Glutamatergic neuron (in vitro differentiated cells): ENCODE measurements at regions not wholly inside any gene's neighbourhood (a gene's known extent, or its start where the extent isn't known, plus 50 kb on each side); places are given as distances from the start of the nearest gene placed in this dataset.

Experiments
- DNase-seq: peaks from one replicate; pipeline ENCODE4 v3.0.0; 2022
- H3K27ac Mint-ChIP-seq: one replicate; pipeline ENCODE4 v1.8.0; 2020; ENCODE audit warnings: mild to moderate bottlenecking, mixed read lengths, inconsistent platforms; ENCODE audit not compliant: unreplicated experiment
- H3K27me3 Mint-ChIP-seq: one replicate; pipeline ENCODE4 v1.8.0; 2020; ENCODE audit warnings: mild to moderate bottlenecking, moderate library complexity, mixed read lengths, inconsistent platforms; ENCODE audit not compliant: unreplicated experiment
- H3K36me3 Mint-ChIP-seq: one replicate; pipeline ENCODE4 v1.8.0; 2020; ENCODE audit warnings: mild to moderate bottlenecking, mixed read lengths, inconsistent platforms; ENCODE audit not compliant: unreplicated experiment
- H3K4me1 Mint-ChIP-seq: one replicate; pipeline ENCODE4 v1.8.0; 2020; ENCODE audit warnings: mild to moderate bottlenecking, low read depth, mixed read lengths, inconsistent platforms; ENCODE audit not compliant: unreplicated experiment
- H3K4me3 Mint-ChIP-seq: one replicate; pipeline ENCODE4 v1.8.0; 2020; ENCODE audit warnings: mild to moderate bottlenecking, mixed read lengths, inconsistent platforms; ENCODE audit not compliant: unreplicated experiment
- H3K9me3 Mint-ChIP-seq: one replicate; pipeline ENCODE4 v1.8.0; 2020; ENCODE audit warnings: mild to moderate bottlenecking, moderate library complexity, mixed read lengths, inconsistent platforms; ENCODE audit not compliant: unreplicated experiment
- TF ChIP-seq, protein P1 (sequence below): fragments of 200-600 bp; sonication (generic); IDR thresholded peaks from one replicate; pipeline ENCODE4 v1.5.0; 2021; ENCODE audit not compliant: partially characterized antibody, unreplicated experiment

DNA sequence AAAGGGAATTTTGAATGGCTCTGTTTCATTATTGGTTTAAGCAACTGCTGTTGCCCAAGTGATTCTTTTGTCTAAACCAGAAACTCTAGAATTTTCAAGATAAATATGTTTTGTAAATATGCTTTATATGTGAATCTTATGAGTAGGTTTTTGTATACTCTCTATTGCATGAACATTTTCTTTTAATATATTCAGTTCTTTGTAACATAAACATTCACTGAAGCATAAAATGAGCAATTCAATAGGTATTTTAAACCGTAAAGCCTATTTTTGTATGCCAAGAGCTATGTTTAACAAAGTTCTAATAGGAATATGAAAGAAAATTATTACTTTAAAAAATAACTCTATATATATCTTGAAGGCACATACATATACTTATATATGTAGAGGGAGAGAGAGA, 293.1 kb downstream of the PSAT1 start:
- peaks cover 4% of the 10 kb centered on the region for H3K36me3 Mint-ChIP-seq
- DNase-seq = no peak
- H3K9me3 Mint-ChIP-seq = peaks cover 3% of the 10 kb centered on the region
- TF ChIP-seq, protein P1, sequence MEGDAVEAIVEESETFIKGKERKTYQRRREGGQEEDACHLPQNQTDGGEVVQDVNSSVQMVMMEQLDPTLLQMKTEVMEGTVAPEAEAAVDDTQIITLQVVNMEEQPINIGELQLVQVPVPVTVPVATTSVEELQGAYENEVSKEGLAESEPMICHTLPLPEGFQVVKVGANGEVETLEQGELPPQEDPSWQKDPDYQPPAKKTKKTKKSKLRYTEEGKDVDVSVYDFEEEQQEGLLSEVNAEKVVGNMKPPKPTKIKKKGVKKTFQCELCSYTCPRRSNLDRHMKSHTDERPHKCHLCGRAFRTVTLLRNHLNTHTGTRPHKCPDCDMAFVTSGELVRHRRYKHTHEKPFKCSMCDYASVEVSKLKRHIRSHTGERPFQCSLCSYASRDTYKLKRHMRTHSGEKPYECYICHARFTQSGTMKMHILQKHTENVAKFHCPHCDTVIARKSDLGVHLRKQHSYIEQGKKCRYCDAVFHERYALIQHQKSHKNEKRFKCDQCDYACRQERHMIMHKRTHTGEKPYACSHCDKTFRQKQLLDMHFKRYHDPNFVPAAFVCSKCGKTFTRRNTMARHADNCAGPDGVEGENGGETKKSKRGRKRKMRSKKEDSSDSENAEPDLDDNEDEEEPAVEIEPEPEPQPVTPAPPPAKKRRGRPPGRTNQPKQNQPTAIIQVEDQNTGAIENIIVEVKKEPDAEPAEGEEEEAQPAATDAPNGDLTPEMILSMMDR = no peak
- H3K4me1 Mint-ChIP-seq = no peaks in the 10 kb centered on the region
- H3K27ac Mint-ChIP-seq = no peak overlapping the region
- H3K27me3 Mint-ChIP-seq = no peaks in the 10 kb centered on the region
- no peak overlapping the region for H3K4me3 Mint-ChIP-seq

DNA sequence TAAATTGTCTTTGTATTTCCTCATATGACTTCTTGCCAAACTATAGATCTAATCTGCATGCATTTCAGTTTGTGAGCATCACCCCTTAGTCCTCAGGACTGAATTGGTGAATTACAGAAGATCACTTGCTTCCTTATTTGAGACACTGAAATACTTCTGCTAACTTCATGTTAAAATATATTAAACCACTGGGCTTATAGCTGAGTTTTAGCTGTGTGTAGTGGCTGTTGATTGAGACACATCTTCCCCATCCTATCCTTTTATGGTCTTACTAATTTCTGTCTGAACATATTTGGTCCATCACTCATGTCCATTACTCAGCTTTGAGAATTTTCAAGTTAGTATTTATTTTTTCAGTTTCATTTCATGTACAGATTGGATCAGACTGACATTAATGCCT, 295.9 kb downstream of the PSAT1 start:
- Mint-ChIP-seq H3K27ac (no peak overlapping the region), H3K9me3 (peaks cover 3% of the 10 kb centered on the region), H3K36me3 (no peaks in the 10 kb centered on the region), H3K27me3 (no peaks in the 10 kb centered on the region), H3K4me3 (no peak overlapping the region), H3K4me1 (no peaks in the 10 kb centered on the region)
- TF ChIP-seq, protein P1 = no peak
- no peak for DNase-seq

DNA sequence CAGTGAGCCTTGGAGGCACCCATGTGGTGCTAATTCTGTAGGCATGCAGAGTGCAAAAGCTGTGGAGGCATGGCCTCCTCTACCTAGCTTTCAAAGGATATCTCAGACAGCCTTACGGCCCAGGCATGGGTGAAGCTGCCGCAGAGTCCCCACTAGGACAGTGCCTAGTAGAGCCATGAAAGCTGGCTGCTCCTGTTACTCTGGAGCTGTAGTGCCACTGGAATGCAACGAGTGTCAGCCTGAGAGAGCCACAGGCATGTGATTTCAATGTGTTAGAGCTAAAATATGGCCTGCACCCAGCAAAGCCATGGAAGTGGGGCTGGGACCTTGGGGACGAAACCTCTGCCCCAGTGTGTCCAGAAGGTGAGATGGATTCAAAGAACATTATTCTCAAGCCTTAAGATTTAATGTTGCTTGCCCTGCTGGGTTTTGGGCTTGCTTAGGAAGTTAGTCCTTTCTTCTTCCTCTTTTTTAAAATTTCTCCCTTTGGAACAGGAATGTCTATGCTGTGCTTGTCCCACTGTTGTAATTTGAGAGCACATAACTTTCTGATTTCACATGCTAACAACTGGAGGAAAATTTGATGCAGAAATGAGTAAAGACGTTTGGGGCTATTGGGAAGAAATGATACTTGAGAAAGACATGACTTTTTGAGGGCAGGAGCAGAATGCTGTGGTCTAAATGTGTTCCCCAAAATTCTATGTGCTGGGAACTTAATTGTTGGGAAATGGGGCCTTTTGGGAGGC, 298.4 kb downstream of the PSAT1 start:
- H3K36me3 Mint-ChIP-seq = no peaks in the 10 kb centered on the region
- no peaks in the 10 kb centered on the region for H3K4me1 Mint-ChIP-seq
- H3K27me3 Mint-ChIP-seq = no peaks in the 10 kb centered on the region
- no peak overlapping the region for H3K27ac Mint-ChIP-seq
- TF ChIP-seq, protein P1 = no peak
- H3K9me3 Mint-ChIP-seq = no peaks in the 10 kb centered on the region
- H3K4me3 Mint-ChIP-seq = no peak overlapping the region
- DNase-seq = no peak

DNA sequence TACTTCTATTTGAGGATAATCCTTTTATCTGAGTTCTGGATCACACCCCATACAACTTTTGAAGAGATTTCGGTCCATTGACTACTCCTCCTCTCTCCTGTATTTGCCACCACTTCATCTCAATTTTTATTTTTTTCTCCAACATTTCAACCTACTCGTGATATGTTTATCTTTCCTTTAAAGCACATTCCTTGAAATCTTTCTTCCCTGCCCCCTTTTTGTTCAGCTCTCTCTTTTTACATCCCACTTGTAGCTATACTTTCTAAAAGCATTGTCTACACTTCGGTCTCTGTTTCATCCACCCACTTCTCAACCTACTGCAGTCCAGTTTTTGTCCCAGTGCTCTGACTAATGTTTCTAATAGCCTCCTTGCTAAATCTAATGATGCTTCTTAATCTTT, 299.4 kb downstream of the PSAT1 start:
- Mint-ChIP-seq H3K27ac (no peak overlapping the region), H3K36me3 (no peaks in the 10 kb centered on the region), H3K4me3 (no peak overlapping the region), H3K27me3 (no peaks in the 10 kb centered on the region), H3K4me1 (no peaks in the 10 kb centered on the region), H3K9me3 (no peaks in the 10 kb centered on the region)
- TF ChIP-seq, protein P1 = no peak
- no peak for DNase-seq

DNA sequence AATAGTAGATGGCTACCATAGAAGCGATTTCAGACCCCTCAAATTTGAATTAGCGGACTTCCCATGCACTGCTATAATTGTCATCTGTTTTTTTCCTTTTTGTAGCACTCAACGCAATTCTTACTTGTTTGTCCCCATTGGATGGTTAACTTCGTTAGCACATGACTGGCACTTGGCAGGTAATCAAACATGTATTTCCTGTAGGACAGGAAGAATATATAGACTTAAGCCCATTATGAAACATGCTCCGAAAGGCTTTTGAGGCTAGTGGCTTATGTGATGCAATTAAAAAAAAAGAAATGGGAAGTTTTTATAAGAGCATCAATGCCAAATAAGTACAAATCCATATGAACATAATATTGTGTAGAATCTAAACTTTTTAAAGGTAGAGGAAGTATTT, 301.2 kb downstream of the PSAT1 start:
- Mint-ChIP-seq H3K9me3 (no peaks in the 10 kb centered on the region), H3K36me3 (no peaks in the 10 kb centered on the region), H3K27ac (no peak overlapping the region), H3K4me1 (peaks cover 3% of the 10 kb centered on the region), H3K4me3 (no peak overlapping the region), H3K27me3 (no peaks in the 10 kb centered on the region)
- TF ChIP-seq, protein P1 = no peak
- no peak for DNase-seq
